Kidney epithelial cell (primary cell): ENCODE measurements at regions not wholly inside any gene's neighbourhood (a gene's known extent, or its start where the extent isn't known, plus 50 kb on each side); places are given as distances from the start of the nearest gene placed in this dataset.

Source experiments
- DNase-seq: peaks from one replicate; pipeline ENCODE4 v3.0.0-alpha.2; 2010; ENCODE audit warnings: low read depth
- H3K27me3 ChIP-seq: 2 replicates; pipeline ENCODE4 v1.6.0; 2011; ENCODE audit warnings: low read length; ENCODE audit not compliant: control insufficient read depth, insufficient read depth
- H3K36me3 ChIP-seq: 2 replicates; pipeline ENCODE4 v1.5.1; 2011; ENCODE audit warnings: low read length; ENCODE audit not compliant: control insufficient read depth, insufficient read depth
- H3K4me3 ChIP-seq: 2 replicates; pipeline ENCODE4 v1.5.1; 2011; ENCODE audit warnings: low read depth, mild to moderate bottlenecking, control low read depth, low read length
- CTCF ChIP-seq: IDR thresholded peaks from 2 replicates; pipeline ENCODE4 v1.5.1; 2011; ENCODE audit warnings: mild to moderate bottlenecking, moderate library complexity, low read length, control low read depth, inconsistent platforms; ENCODE audit not compliant: insufficient read depth, poor library complexity, severe bottlenecking

- Histone ChIP-seq H3K36me3 (no peaks in the 10 kb centered on the region), H3K4me3 (no peak overlapping the region), H3K27me3 (no peaks in the 10 kb centered on the region)
- no peak for DNase-seq
- TF ChIP-seq CTCF = no peak
These were observed 62.9 kb upstream of the SERTAD2 start for GRCh38 chr2:64716569-64716968.

GRCh38 chr2:64718250-64718885 lies 64.7 kb upstream of the SERTAD2 start:
- H3K27me3 ChIP-seq = no peaks in the 10 kb centered on the region
- no peak for TF ChIP-seq CTCF
- no peak overlapping the region for H3K4me3 ChIP-seq
- H3K36me3 ChIP-seq = no peaks in the 10 kb centered on the region
- DNase-seq = no peak

DNA sequence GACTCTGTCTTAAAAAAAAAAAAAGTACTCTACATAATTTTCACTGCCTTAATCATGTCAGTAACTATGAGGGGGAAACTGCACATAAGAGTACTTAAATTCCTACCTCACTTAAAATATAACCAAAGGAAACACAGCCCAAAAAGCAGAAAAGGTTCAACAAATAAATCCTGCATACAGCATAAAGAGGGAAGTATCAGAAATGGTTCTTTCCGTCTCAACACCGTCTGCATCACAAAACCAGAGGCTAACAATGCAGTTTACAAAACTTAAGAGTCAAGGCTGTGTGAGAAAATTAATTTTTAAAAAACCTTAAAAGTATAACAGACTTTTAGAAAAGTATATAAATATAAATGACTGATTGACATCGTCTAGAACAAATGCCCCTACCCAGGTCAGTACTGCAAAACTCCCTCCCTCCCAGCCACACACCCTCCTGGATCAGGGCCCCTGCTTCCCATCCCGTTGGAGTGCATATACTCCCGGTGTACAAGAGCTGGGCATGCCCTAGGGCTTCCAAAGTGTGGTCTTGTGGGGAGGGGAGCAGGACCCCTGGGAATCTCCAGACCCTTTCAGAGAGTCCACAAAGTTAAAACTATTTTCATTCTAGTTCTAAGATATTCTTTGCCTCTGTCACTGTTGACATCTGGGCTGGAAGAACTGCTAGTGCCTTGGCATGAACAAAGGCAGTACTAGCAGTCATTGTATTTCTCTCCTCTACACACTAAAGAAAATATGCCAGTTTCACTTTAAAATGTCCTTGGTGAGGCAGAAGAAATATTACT lies 67.0 kb upstream of the SERTAD2 start:
- no peaks in the 10 kb centered on the region for H3K27me3 ChIP-seq
- H3K4me3 ChIP-seq = no peak overlapping the region
- no peak for DNase-seq
- no peaks in the 10 kb centered on the region for H3K36me3 ChIP-seq
- TF ChIP-seq CTCF = no peak

DNA sequence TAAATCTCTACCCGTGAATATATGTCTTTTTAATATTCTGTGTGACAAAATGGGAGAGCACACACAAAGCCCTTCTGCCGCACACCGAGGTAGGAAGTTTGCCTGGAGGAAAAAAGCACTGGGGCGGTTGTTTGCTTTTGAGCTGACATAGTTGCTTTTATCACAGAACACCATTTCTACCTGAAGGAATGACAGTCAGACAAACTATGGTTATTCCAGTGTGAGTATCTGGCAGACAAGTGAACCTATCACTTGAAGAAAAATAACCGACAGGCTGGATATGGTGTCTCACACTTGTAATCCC lies 67.6 kb upstream of the SERTAD2 start:
- no peak for DNase-seq
- no peaks in the 10 kb centered on the region for H3K27me3 ChIP-seq
- TF ChIP-seq CTCF = no peak
- H3K4me3 ChIP-seq = no peak overlapping the region
- no peaks in the 10 kb centered on the region for H3K36me3 ChIP-seq

DNA sequence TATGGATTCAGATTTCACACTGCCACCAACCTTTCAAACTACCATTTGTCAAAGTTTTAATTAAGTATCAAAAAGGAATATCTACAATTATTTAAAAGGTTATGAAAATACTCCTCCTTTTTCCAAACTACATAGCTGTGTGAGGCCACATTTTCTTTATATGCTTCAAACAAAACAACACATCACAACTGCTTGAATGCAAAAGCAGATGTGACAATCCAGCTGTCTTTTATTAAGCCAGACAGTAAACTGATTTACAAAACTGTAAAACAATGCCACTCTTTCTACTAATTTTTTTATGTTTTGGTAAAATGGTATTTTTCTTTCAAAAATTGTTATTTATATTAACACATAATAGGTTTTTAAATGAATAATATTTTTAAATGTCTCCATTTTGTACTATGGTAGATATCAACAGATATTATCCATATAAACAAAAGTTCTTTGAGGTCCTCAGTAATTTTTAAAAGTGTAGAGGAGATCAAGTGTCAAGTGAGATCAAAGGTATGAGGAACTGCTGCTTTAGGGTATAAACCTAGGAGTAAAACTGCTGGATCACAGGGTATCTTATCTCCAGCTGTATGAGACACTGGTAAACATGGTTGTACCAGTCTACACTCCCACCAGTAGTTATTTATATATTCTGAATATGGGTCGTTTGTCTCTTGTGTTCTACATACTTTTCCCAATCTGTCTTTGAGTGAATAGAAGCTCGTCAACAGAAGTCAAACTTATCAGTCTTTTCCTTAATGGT lies 68.8 kb upstream of the SERTAD2 start:
- Histone ChIP-seq H3K4me3 (no peak overlapping the region), H3K36me3 (no peaks in the 10 kb centered on the region), H3K27me3 (no peaks in the 10 kb centered on the region)
- no peak for TF ChIP-seq CTCF
- DNase-seq = no peak
